ENCODE measurements at regions not wholly inside any gene's neighbourhood (a gene's known extent, or its start where the extent isn't known, plus 50 kb on each side); places are given as distances from the start of the nearest gene placed in this dataset.

- TF ChIP-seq CTCF (IDR thresholded peaks at IDR 0.05) (no peak), POLR2A (IDR thresholded peaks at IDR 0.05) (no peak), EP300 (IDR thresholded peaks at IDR 0.05) (no peak)
Observed at GRCh38 chr15:81795899-81796298, 249.9 kb downstream of the MEX3B start.
